ENCODE measurements at regions not wholly inside any gene's neighbourhood (a gene's known extent, or its start where the extent isn't known, plus 50 kb on each side); places are given as distances from the start of the nearest gene placed in this dataset.

- CTCF ChIA-PET: no interaction called here
- H2AK9ac ChIP-seq (replicated peaks; ENCODE audit: low read depth, low read length, poor library complexity): no peak overlapping the region
Measured at GRCh38 chr5:155101697-155102096, 88.1 kb downstream of the KIF4B start.

More at GRCh38 chr5:155101697-155102096, 88.1 kb downstream of the KIF4B start:
- no peaks in the 10 kb centered on the region for H4K20me1 ChIP-seq (ENCODE audit: insufficient read depth, low read length)
- H3K79me1 ChIP-seq (ENCODE audit: low read depth in 1 of 2, low read length in 2 of 2): no peaks in the 10 kb centered on the region
- H2AK5ac ChIP-seq (ENCODE audit: low read depth, low read length): no peak overlapping the region
- no peak overlapping the region for H3K27ac ChIP-seq (ENCODE audit: insufficient read depth, low read length)
- no peak overlapping the region for H3K18ac ChIP-seq (ENCODE audit: low read depth, low read length)
- H3K4me3 ChIP-seq (ENCODE audit: insufficient read depth, low read depth, low read length): no peak overlapping the region
- H3K4ac ChIP-seq (ENCODE audit: low read depth, low read length): no peak overlapping the region
- no peaks in the 10 kb centered on the region for H3K9me1 ChIP-seq (ENCODE audit: insufficient read depth, low read length)
- no TSS peak for BruUV-seq (replicated peaks)
- H2BK5ac ChIP-seq (ENCODE audit: low read depth, low read length, poor library complexity, severe bottlenecking): no peak overlapping the region
- H3K36me3 ChIP-seq (ENCODE audit: control insufficient read depth, insufficient read depth, low read length): no peaks in the 10 kb centered on the region
- H4K5ac ChIP-seq (ENCODE audit: low read depth, low read length): no peak overlapping the region
- 63% methylated on average over 1 of the region's 2 CpGs; no CpG with 5 or more reads in 1 of the 2 experiments for WGBS, 2 experiments (ENCODE audit: extremely low coverage in 2 of 2, insufficient read length in 1 of 2)
- ATAC-seq (ENCODE audit: low read depth) (no peak), DNase-seq (no peak)
- no peak overlapping the region for H2BK15ac ChIP-seq (ENCODE audit: low read depth, low read length)
- H3K4me2 ChIP-seq (ENCODE audit: low read depth, low read length): no peak overlapping the region
- no peak overlapping the region for H3K23ac ChIP-seq (ENCODE audit: low read depth, low read length)
- H4K91ac ChIP-seq (ENCODE audit: insufficient read depth, low read depth, low read length): no peak overlapping the region
- no peak overlapping the region for H2BK20ac ChIP-seq (ENCODE audit: low read depth, low read length)
- TF ChIP-seq MAFK (IDR thresholded peaks at IDR 0.05; ENCODE audit: low read depth, low read length) (no peak), RCOR1 (IDR thresholded peaks at IDR 0.05; ENCODE audit: insufficient replicate concordance, low read length) (no peak), CEBPB (IDR thresholded peaks at IDR 0.05; ENCODE audit: low read depth, low read length) (no peak), MXI1 (IDR thresholded peaks at IDR 0.05; ENCODE audit: borderline replicate concordance, low read depth, low read length) (no peak), NFE2L2 (IDR thresholded peaks at IDR 0.05; ENCODE audit: low read depth, low read length) (no peak), MAZ (IDR thresholded peaks at IDR 0.05; ENCODE audit: borderline replicate concordance, low read depth, low read length) (no peak), SMC3 (IDR thresholded peaks at IDR 0.05; ENCODE audit: low read depth, low read length) (no peak), CHD1 (IDR thresholded peaks at IDR 0.05; ENCODE audit: low read depth, low read length) (no peak), POLR2A (IDR thresholded peaks at IDR 0.05; ENCODE audit: low read depth, low read length) (no peak), BHLHE40 (IDR thresholded peaks at IDR 0.05; ENCODE audit: low read depth, low read length) (no peak)
- no peaks in the 10 kb centered on the region for H3K4me1 ChIP-seq (ENCODE audit: control insufficient read depth, insufficient read depth, low read length)
- no peak overlapping the region for H2BK120ac ChIP-seq (ENCODE audit: low read depth, low read length)
- POLR2A ChIA-PET (ENCODE audit: unreplicated experiment): no interaction called here
- in situ Hi-C loops (cut with MboI; ENCODE audit: low sequenced_read_pairs) (no loop called here), dilution Hi-C loops (cut with HindIII; ENCODE audit: low sequenced_read_pairs, unreplicated experiment) (no loop called here), intact Hi-C loops (cut with micrococcal nuclease) (no loop called here)
- H3K14ac ChIP-seq (replicated peaks; ENCODE audit: low read depth, low read length): no peak overlapping the region
- H4K8ac ChIP-seq (ENCODE audit: low read depth in 2 of 2, low read length in 2 of 2): no peak overlapping the region
- H3K9me3 ChIP-seq (ENCODE audit: control insufficient read depth, insufficient read depth, low read length): no peaks in the 10 kb centered on the region; the same call in 1 of the 2 replicates
- no peak overlapping the region for H3K56ac ChIP-seq (ENCODE audit: extremely low read depth, insufficient read depth, low read length)
- H3K9ac ChIP-seq (ENCODE audit: low read depth, low read length): no peak overlapping the region
- H2AFZ ChIP-seq (replicated peaks; ENCODE audit: low read length, poor library complexity): no peak overlapping the region
- no peaks in the 10 kb centered on the region; the same call in 1 of the 2 replicates for H3K27me3 ChIP-seq (ENCODE audit: control insufficient read depth, insufficient read depth, low read length)
